Fibroblast of lung (primary cell): ENCODE measurements at regions not wholly inside any gene's neighbourhood (a gene's known extent, or its start where the extent isn't known, plus 50 kb on each side); places are given as distances from the start of the nearest gene placed in this dataset.

ENCODE experiments used
- DNase-seq, 2 donors: peaks; one replicate each; pipeline versions ENCODE4 v3.0.0 to v3.0.0-alpha.2; 2010; ENCODE audit warnings: low read depth in 2 of 2
- H2AFZ ChIP-seq: 2 replicates; pipeline ENCODE4 v1.5.1; 2012; ENCODE audit warnings: low read length, control low read depth, inconsistent platforms
- H3K27ac ChIP-seq: 2 replicates; pipeline ENCODE4 v1.5.1; 2011; ENCODE audit warnings: low read length, control low read depth; ENCODE audit not compliant: insufficient read depth
- H3K27me3 ChIP-seq: 2 replicates; pipeline ENCODE4 v1.5.1; 2011; ENCODE audit warnings: mild to moderate bottlenecking, low read length; ENCODE audit not compliant: control insufficient read depth, insufficient read depth
- H3K36me3 ChIP-seq: 2 replicates; pipeline ENCODE4 v1.5.1; 2011; ENCODE audit warnings: low read length; ENCODE audit not compliant: control insufficient read depth, insufficient read depth
- H3K4me1 ChIP-seq: 2 replicates; pipeline ENCODE4 v1.5.1; 2011; ENCODE audit warnings: low read length; ENCODE audit not compliant: control insufficient read depth, insufficient read depth; ENCODE audit errors: extremely low read depth
- H3K4me2 ChIP-seq: 2 replicates; pipeline ENCODE4 v1.5.1; 2011; ENCODE audit warnings: low read length, control low read depth; ENCODE audit not compliant: insufficient read depth; ENCODE audit errors: extremely low read depth
- H3K4me3 ChIP-seq, 4 experiments: fragments of 200-600 bp in 1 of 4; sonication (generic) in 1 of 4; replicated peaks in 1 of 4; 2 replicates each; pipeline ENCODE4 v1.5.1; 2011 to 2016; ENCODE audit warnings: low read length in 4 of 4, low read depth in 3 of 4, mild to moderate bottlenecking in 3 of 4, control low read depth in 2 of 4, inconsistent platforms in 1 of 4, mixed read lengths in 1 of 4; ENCODE audit not compliant: insufficient read depth in 1 of 4; ENCODE audit errors: control extremely low read depth in 1 of 4
- H3K79me2 ChIP-seq: 2 replicates; pipeline ENCODE4 v1.5.1; 2012; ENCODE audit warnings: mild to moderate bottlenecking, low read length, inconsistent platforms; ENCODE audit not compliant: control insufficient read depth, insufficient read depth
- H3K9ac ChIP-seq: 2 replicates; pipeline ENCODE4 v1.5.1; 2011; ENCODE audit warnings: mild to moderate bottlenecking, low read length, control low read depth; ENCODE audit not compliant: insufficient read depth
- H3K9me3 ChIP-seq: 2 replicates; pipeline ENCODE4 v1.5.1; 2012; ENCODE audit warnings: low read depth, low read length; ENCODE audit not compliant: control insufficient read depth, insufficient read depth
- H4K20me1 ChIP-seq: 2 replicates; pipeline ENCODE4 v1.5.1; 2011; ENCODE audit warnings: low read length; ENCODE audit not compliant: control insufficient read depth, insufficient read depth; ENCODE audit errors: extremely low read depth
- CTCF ChIP-seq, 2 donors: IDR thresholded peaks in 1 of 2; conservative IDR thresholded peaks in 1 of 2; 1 replicate in 1 of 2; 2 replicates in 1 of 2; pipeline ENCODE4 v1.5.1; 2011 to 2012; ENCODE audit warnings: low read length in 2 of 2, control low read depth in 1 of 2, inconsistent platforms in 1 of 2, low read depth in 1 of 2, mild to moderate bottlenecking in 1 of 2
- EZH2 ChIP-seq: IDR thresholded peaks from 2 replicates; pipeline ENCODE4 v1.5.1; 2012; ENCODE audit warnings: low read length, control low read depth, mild to moderate bottlenecking; ENCODE audit errors: missing control alignments

DNA sequence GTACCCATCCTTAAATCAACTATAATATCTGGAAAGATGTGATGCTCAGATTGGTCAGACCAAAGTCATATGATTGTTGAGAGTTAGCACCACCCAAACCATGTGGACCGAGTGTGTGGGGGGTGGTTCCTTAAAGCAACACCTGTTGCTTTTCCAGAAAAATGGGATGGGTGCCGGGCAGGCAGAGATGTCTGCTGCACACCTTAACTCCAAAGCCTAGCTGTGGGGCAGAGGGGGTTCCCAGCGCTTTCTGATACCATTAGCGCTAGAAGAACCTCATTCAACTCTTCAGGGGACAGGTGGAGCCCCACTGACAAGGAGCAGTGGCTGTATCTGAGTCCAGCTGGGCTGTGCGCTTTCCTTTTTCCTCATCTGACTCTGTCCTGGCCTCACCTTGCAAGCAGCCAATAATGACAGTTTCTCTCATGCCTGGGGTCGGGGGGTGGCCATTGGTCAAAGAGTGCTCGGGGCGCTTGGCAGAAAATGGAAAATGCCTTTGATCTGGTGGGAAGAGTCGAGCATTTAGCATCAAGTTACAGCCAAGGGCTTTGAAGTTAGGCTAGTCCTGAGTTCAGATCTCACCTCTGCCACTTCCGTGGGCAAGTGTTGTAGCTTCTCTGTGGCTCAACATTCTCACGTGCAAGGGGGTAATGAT lies 82.6 kb downstream of the IRX3 start:
- Histone ChIP-seq H3K36me3 (no peaks in the 10 kb centered on the region), H3K27me3 (no peaks in the 10 kb centered on the region), H3K79me2 (no peaks in the 10 kb centered on the region), H4K20me1 (no peaks in the 10 kb centered on the region), H2AFZ (no peak overlapping the region), H3K4me3 (no peak overlapping the region), H3K4me1 (no peaks in the 10 kb centered on the region), H3K9me3 (no peaks in the 10 kb centered on the region), H3K4me2 (no peak overlapping the region), H3K27ac (no peak overlapping the region), H3K9ac (no peak overlapping the region)
- TF ChIP-seq EZH2: no peak
- TF ChIP-seq CTCF (conservative IDR thresholded peaks at IDR 0.05 in 1 of 2, IDR thresholded peaks at IDR 0.05 in 1 of 2; ENCODE audit: low read depth in 1 of 2, low read length in 2 of 2): no peak
- DNase-seq: no peak

DNA sequence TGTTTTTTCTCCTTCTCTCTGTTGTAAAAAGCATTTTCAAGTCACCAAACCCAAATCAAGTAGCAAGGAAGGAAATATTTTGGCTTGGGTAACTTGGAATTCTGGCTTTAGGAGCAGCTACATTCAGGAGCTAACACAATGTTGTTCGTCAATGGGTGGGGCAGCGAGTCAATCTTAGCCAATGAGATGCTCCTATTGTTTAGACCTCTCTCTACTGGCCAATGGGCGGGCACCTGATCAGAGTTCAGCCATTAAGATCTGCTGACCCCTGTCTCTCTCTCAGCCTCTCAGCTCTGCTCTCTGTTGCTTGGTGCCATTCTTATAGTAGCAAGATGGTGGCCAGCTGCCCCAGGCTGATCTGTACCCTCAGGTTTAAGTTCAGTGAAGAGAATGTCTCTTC lies 83.2 kb downstream of the IRX3 start:
- no peaks in the 10 kb centered on the region for H3K79me2 ChIP-seq
- H3K36me3 ChIP-seq: no peaks in the 10 kb centered on the region
- no peak for TF ChIP-seq EZH2
- TF ChIP-seq CTCF (conservative IDR thresholded peaks at IDR 0.05 in 1 of 2, IDR thresholded peaks at IDR 0.05 in 1 of 2; ENCODE audit: low read depth in 1 of 2, low read length in 2 of 2): no peak
- no peaks in the 10 kb centered on the region for H3K4me1 ChIP-seq
- no peak overlapping the region for H3K9ac ChIP-seq
- H2AFZ ChIP-seq: no peak overlapping the region
- no peak overlapping the region for H3K4me3 ChIP-seq
- H4K20me1 ChIP-seq: no peaks in the 10 kb centered on the region
- DNase-seq: no peak
- no peaks in the 10 kb centered on the region for H3K9me3 ChIP-seq
- no peak overlapping the region for H3K27ac ChIP-seq
- no peaks in the 10 kb centered on the region for H3K27me3 ChIP-seq
- H3K4me2 ChIP-seq: no peak overlapping the region
